ENCODE measurements at regions not wholly inside any gene's neighbourhood (a gene's known extent, or its start where the extent isn't known, plus 50 kb on each side); places are given as distances from the start of the nearest gene placed in this dataset.
A peak's percentile ranks its signal among the peaks of the same experiment; 100 is the strongest.

GRCh38 chr19:30997222-30997621, 352.0 kb downstream of the TSHZ3 start:
- Histone ChIP-seq H3K4me1 (ENCODE audit: insufficient read depth, low read length) (no peaks in the 10 kb centered on the region), H3K36me3 (ENCODE audit: insufficient read depth, low read length) (no peaks in the 10 kb centered on the region), H3K4me3 (ENCODE audit: low read length) (no peak overlapping the region), H3K27me3 (ENCODE audit: insufficient read depth, low read length, poor library complexity, severe bottlenecking) (no peaks in the 10 kb centered on the region), H3K27ac (ENCODE audit: low read depth, low read length) (no peak overlapping the region), H3K9me3 (ENCODE audit: low read length) (no peaks in the 10 kb centered on the region)
- H3K36me3 Mint-ChIP-seq, result no peaks in the 10 kb centered on the region
- DNase-seq, result no peak
- no peaks in the 10 kb centered on the region for H3K4me1 Mint-ChIP-seq
- CTCF ChIA-PET, result no interaction called here
- no peak overlapping the region for H3K4me3 Mint-ChIP-seq
- peaks cover 9 to 10% of the 10 kb centered on the region in 2 donors for H3K27me3 Mint-ChIP-seq
- no peak overlapping the region for H3K27ac Mint-ChIP-seq
- H3K9me3 Mint-ChIP-seq, result no peaks in the 10 kb centered on the region
- POLR2A ChIA-PET, result no interaction called here

DNA sequence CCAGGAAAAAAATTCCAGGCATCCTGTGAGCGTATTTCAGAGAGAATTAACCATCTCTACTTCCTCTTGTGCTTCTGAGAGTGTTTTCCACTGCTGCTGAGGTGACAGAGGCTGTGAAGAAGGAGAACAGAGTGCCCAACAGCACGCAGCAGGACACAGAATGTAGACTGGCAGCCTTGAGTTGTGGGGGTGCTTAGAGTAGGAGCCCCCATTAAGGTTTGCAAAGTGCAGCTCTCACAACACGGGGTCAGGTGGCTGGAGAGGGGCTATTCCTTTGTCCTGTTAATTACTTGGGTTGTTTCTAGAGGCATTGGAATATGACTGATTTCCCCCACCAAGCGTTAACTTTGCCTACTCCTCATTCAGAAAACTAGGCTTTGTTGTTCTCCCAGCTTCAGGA, 370.6 kb downstream of the TSHZ3 start:
- no peak overlapping the region for H3K27ac ChIP-seq (ENCODE audit: low read depth, low read length)
- no peak for DNase-seq
- no peak overlapping the region for H3K4me3 Mint-ChIP-seq
- no peaks in the 10 kb centered on the region for H3K9me3 ChIP-seq (ENCODE audit: low read length)
- no peaks in the 10 kb centered on the region for H3K4me1 Mint-ChIP-seq
- POLR2A ChIA-PET, result no interaction called here
- no peak overlapping the region for H3K27ac Mint-ChIP-seq
- no peaks in the 10 kb centered on the region for H3K4me1 ChIP-seq (ENCODE audit: insufficient read depth, low read length)
- H3K36me3 Mint-ChIP-seq, result no peaks in the 10 kb centered on the region
- no peaks in the 10 kb centered on the region for H3K27me3 ChIP-seq (ENCODE audit: insufficient read depth, low read length, poor library complexity, severe bottlenecking)
- H3K9me3 Mint-ChIP-seq, result peaks cover 4 to 13% (median 6%) of the 10 kb centered on the region in 5 donors
- no peaks in the 10 kb centered on the region for H3K27me3 Mint-ChIP-seq
- no peak overlapping the region for H3K4me3 ChIP-seq (ENCODE audit: low read length)
- H3K36me3 ChIP-seq (ENCODE audit: insufficient read depth, low read length), result no peaks in the 10 kb centered on the region
- CTCF ChIA-PET, result no interaction called here

DNA sequence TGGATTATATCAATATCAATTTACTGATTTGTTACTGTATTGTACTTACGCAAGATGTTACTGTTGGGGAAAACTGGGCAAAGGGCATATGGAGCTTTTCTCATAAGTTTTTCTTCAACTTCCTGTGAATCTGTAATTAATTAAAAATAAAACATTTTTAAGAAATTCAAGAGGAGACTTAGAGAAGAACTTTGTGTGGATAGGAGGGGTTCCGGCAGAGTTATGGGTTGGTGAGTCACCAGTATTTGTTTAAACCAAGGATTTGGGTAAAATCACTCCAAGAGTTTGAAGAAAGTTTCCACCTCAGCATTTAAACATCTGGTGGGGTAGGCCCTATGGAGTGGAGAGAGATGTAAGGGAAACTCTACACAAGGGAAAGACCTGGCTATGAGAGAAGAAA, 379.6 kb downstream of the TSHZ3 start:
- peaks cover 0 to 4% of the 10 kb centered on the region in 2 donors for H3K27me3 Mint-ChIP-seq
- H3K27ac Mint-ChIP-seq, result peak overlapping the region in 1 of 8 donors; percentile 6
- ChIA-PET POLR2A (no interaction called here), CTCF (no interaction called here)
- H3K4me3 ChIP-seq (ENCODE audit: low read length), result no peak overlapping the region
- H3K36me3 ChIP-seq (ENCODE audit: insufficient read depth, low read length), result no peaks in the 10 kb centered on the region
- no peak for DNase-seq
- no peaks in the 10 kb centered on the region for H3K9me3 Mint-ChIP-seq
- no peaks in the 10 kb centered on the region for H3K27me3 ChIP-seq (ENCODE audit: insufficient read depth, low read length, poor library complexity, severe bottlenecking)
- no peak overlapping the region for H3K4me3 Mint-ChIP-seq
- H3K9me3 ChIP-seq (ENCODE audit: low read length), result no peaks in the 10 kb centered on the region
- H3K4me1 Mint-ChIP-seq, result no peaks in the 10 kb centered on the region
- H3K4me1 ChIP-seq (ENCODE audit: insufficient read depth, low read length), result no peaks in the 10 kb centered on the region
- no peaks in the 10 kb centered on the region for H3K36me3 Mint-ChIP-seq
- no peak overlapping the region for H3K27ac ChIP-seq (ENCODE audit: low read depth, low read length)

DNA sequence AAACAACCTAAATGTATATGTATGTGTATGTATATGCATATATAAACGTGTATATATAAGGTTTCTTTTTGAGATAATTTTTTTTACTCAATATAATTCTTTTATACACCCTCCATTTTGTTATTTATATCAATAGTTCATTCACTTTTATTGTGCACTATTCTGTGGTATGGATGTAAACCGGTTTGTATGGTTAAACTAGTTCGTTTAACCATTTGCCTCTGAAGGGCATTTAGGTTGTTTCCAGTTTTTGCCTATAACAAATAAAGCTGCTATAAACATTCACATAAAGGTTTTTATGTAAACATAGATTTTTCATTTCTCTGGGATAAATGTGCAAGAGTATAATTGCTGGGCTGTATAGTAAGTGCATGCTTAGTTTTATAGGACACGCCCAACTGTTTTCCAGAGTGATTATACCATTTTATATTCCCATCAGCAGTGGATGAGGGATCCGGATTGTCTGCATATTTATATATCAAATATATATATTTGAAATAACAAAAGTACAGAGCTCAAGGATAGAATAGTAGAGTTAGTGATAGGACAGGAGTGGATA, 380.3 kb downstream of the TSHZ3 start:
- no peak overlapping the region for H3K4me3 Mint-ChIP-seq
- Histone ChIP-seq H3K27me3 (ENCODE audit: insufficient read depth, low read length, poor library complexity, severe bottlenecking) (no peaks in the 10 kb centered on the region), H3K4me3 (ENCODE audit: low read length) (no peak overlapping the region), H3K36me3 (ENCODE audit: insufficient read depth, low read length) (no peaks in the 10 kb centered on the region), H3K9me3 (ENCODE audit: low read length) (no peaks in the 10 kb centered on the region), H3K27ac (ENCODE audit: low read depth, low read length) (no peak overlapping the region), H3K4me1 (ENCODE audit: insufficient read depth, low read length) (no peaks in the 10 kb centered on the region)
- H3K36me3 Mint-ChIP-seq, result no peaks in the 10 kb centered on the region
- H3K4me1 Mint-ChIP-seq, result no peaks in the 10 kb centered on the region
- H3K27me3 Mint-ChIP-seq, result peaks cover 0 to 4% of the 10 kb centered on the region in 2 donors
- H3K9me3 Mint-ChIP-seq, result no peaks in the 10 kb centered on the region
- no peak overlapping the region for H3K27ac Mint-ChIP-seq
- ChIA-PET POLR2A (no interaction called here), CTCF (no interaction called here)
- no peak for DNase-seq

DNA sequence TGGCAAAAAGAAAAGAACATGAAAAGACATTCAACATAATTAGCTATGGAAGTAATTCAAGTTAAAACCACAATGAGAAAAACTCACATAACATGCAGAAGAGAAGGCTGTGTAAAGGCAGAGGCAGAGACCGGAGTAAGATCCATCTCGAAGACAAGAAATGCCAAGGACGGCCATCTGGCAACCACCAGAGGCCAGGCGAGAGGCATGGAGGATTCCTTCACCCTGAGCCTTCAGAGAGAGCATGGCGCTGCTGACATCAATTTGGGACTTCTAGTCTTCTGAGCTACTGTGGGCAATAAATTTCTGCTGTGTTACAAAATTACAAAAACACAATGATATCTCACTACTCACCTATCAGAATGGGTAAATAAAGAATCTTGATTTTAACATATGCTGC, 381.0 kb downstream of the TSHZ3 start:
- no peaks in the 10 kb centered on the region for H3K36me3 ChIP-seq (ENCODE audit: insufficient read depth, low read length)
- no peaks in the 10 kb centered on the region for H3K9me3 Mint-ChIP-seq
- H3K27me3 ChIP-seq (ENCODE audit: insufficient read depth, low read length, poor library complexity, severe bottlenecking), result no peaks in the 10 kb centered on the region
- H3K4me3 ChIP-seq (ENCODE audit: low read length), result no peak overlapping the region
- H3K27ac Mint-ChIP-seq, result no peak overlapping the region
- H3K4me3 Mint-ChIP-seq, result no peak overlapping the region
- peaks cover 0 to 4% of the 10 kb centered on the region in 2 donors for H3K27me3 Mint-ChIP-seq
- H3K27ac ChIP-seq (ENCODE audit: low read depth, low read length), result no peak overlapping the region
- DNase-seq, result no peak
- no peaks in the 10 kb centered on the region for H3K9me3 ChIP-seq (ENCODE audit: low read length)
- POLR2A ChIA-PET, result no interaction called here
- no peaks in the 10 kb centered on the region for H3K4me1 ChIP-seq (ENCODE audit: insufficient read depth, low read length)
- CTCF ChIA-PET, result no interaction called here
- no peaks in the 10 kb centered on the region for H3K4me1 Mint-ChIP-seq
- H3K36me3 Mint-ChIP-seq, result no peaks in the 10 kb centered on the region

DNA sequence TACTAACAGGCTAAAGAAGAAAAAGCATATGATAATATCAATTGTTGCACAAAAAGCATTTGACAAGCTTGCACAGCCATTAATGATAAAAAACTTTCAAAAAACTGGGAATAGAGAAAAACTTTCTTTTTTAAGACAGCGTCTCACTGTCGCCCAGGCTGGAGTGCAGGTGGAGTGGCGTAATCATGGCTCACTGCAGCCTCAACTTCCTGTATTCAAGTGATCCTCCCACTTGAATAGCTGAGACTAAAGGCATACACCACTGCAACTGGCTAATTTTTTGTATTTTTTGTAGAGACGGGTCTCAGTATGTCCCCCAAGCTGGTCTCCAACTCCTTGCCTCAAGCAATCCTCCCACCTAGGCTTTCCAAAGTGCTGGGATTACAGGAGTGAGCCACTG, 382.8 kb downstream of the TSHZ3 start:
- H3K9me3 Mint-ChIP-seq, result peaks cover 0 to 5% (median 0%) of the 10 kb centered on the region in 5 donors
- Histone ChIP-seq H3K27me3 (ENCODE audit: insufficient read depth, low read length, poor library complexity, severe bottlenecking) (no peaks in the 10 kb centered on the region), H3K4me3 (ENCODE audit: low read length) (no peak overlapping the region), H3K36me3 (ENCODE audit: insufficient read depth, low read length) (no peaks in the 10 kb centered on the region), H3K9me3 (ENCODE audit: low read length) (no peaks in the 10 kb centered on the region), H3K27ac (ENCODE audit: low read depth, low read length) (no peak overlapping the region), H3K4me1 (ENCODE audit: insufficient read depth, low read length) (no peaks in the 10 kb centered on the region)
- POLR2A ChIA-PET, result no interaction called here
- DNase-seq, result no peak
- peaks cover 0 to 1% of the 10 kb centered on the region in 2 donors for H3K27me3 Mint-ChIP-seq
- no peaks in the 10 kb centered on the region for H3K36me3 Mint-ChIP-seq
- CTCF ChIA-PET, result no interaction called here
- H3K4me1 Mint-ChIP-seq, result no peaks in the 10 kb centered on the region
- no peak overlapping the region for H3K27ac Mint-ChIP-seq
- H3K4me3 Mint-ChIP-seq, result no peak overlapping the region

DNA sequence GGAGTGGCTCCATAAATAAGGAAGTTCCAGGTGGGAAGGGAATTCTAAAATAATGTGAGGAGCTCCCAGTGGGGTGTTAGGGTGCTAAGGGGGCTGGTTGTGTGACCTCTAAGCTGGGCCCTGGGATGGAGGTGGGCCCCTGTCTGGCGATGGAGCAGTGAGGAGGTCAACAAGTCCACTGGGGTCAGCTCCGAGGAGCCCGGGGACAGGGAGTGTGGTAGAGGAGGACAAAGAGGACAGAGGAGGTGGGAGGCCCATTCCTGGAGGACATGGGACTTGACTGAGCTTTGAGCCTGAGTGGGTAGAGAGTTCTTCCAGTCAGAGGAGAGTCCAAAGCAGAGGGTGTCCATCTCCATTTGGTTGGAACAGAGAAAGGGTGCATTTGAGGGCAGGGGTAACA, 390.2 kb downstream of the TSHZ3 start:
- Histone ChIP-seq H3K4me1 (ENCODE audit: insufficient read depth, low read length) (no peaks in the 10 kb centered on the region), H3K27ac (ENCODE audit: low read depth, low read length) (no peak overlapping the region), H3K4me3 (ENCODE audit: low read length) (no peak overlapping the region), H3K36me3 (ENCODE audit: insufficient read depth, low read length) (no peaks in the 10 kb centered on the region), H3K27me3 (ENCODE audit: insufficient read depth, low read length, poor library complexity, severe bottlenecking) (no peaks in the 10 kb centered on the region), H3K9me3 (ENCODE audit: low read length) (no peaks in the 10 kb centered on the region)
- no peak overlapping the region for H3K27ac Mint-ChIP-seq
- no peak overlapping the region for H3K4me3 Mint-ChIP-seq
- no peaks in the 10 kb centered on the region for H3K36me3 Mint-ChIP-seq
- H3K27me3 Mint-ChIP-seq, result peaks cover 6 to 10% of the 10 kb centered on the region in 2 donors
- POLR2A ChIA-PET, result no interaction called here
- CTCF ChIA-PET, result no interaction called here
- H3K4me1 Mint-ChIP-seq, result no peaks in the 10 kb centered on the region
- no peak for DNase-seq
- H3K9me3 Mint-ChIP-seq, result peaks cover 0 to 8% (median 0%) of the 10 kb centered on the region in 5 donors

- Histone ChIP-seq H3K4me1 (ENCODE audit: insufficient read depth, low read length) (no peaks in the 10 kb centered on the region), H3K36me3 (ENCODE audit: insufficient read depth, low read length) (no peaks in the 10 kb centered on the region), H3K4me3 (ENCODE audit: low read length) (no peak overlapping the region), H3K9me3 (ENCODE audit: low read length) (no peaks in the 10 kb centered on the region), H3K27ac (ENCODE audit: low read depth, low read length) (no peak overlapping the region), H3K27me3 (ENCODE audit: insufficient read depth, low read length, poor library complexity, severe bottlenecking) (no peaks in the 10 kb centered on the region)
- ChIA-PET CTCF (no interaction called here), POLR2A (no interaction called here)
- Mint-ChIP-seq H3K36me3 (no peaks in the 10 kb centered on the region), H3K27me3 (peaks cover 10 to 17% of the 10 kb centered on the region in 2 donors), H3K4me3 (no peak overlapping the region), H3K9me3 (no peaks in the 10 kb centered on the region), H3K27ac (no peak overlapping the region), H3K4me1 (no peaks in the 10 kb centered on the region)
- no peak for DNase-seq
These were observed 393.8 kb downstream of the TSHZ3 start for GRCh38 chr19:30955112-30956104.

All from CD8-positive, alpha-beta memory T cell (primary cell).